Smooth muscle cell (in vitro differentiated cells): ENCODE measurements at regions not wholly inside any gene's neighbourhood (a gene's known extent, or its start where the extent isn't known, plus 50 kb on each side); places are given as distances from the start of the nearest gene placed in this dataset.

Source experiments
- DNase-seq: peaks from one replicate; lab custom pipeline; 2025; ENCODE audit not compliant: unreplicated experiment; lab: John Stamatoyannopoulos, UW
- H2AFZ ChIP-seq: fragments of 200-600 bp; sonication (generic); 2 replicates; pipeline ENCODE4 v1.6.0; 2016; ENCODE audit warnings: antibody characterized with exemption, low read depth, mild to moderate bottlenecking
- H3F3A ChIP-seq: fragments of 200-600 bp; sonication (generic); 2 replicates; pipeline ENCODE4 v1.6.0; 2017; ENCODE audit warnings: antibody characterized with exemption, low read depth
- H3K27ac ChIP-seq: fragments of 200-600 bp; sonication (generic); 2 replicates; pipeline ENCODE4 v1.5.1; 2016; ENCODE audit warnings: low read depth, mild to moderate bottlenecking
- H3K27me3 ChIP-seq: fragments of 200-600 bp; sonication (generic); 2 replicates; pipeline ENCODE4 v1.6.1; 2016; ENCODE audit warnings: low read depth, mild to moderate bottlenecking
- H3K36me3 ChIP-seq: fragments of 200-600 bp; sonication (generic); 2 replicates; pipeline ENCODE4 v1.5.1; 2016; ENCODE audit warnings: low read depth
- H3K4me1 ChIP-seq: fragments of 200-600 bp; sonication (generic); 2 replicates; pipeline ENCODE4 v1.5.1; 2016; ENCODE audit warnings: low read depth
- H3K4me2 ChIP-seq: fragments of 200-600 bp; sonication (generic); 2 replicates; pipeline ENCODE4 v1.6.0; 2016; ENCODE audit warnings: mild to moderate bottlenecking
- H3K4me3 ChIP-seq: fragments of 200-600 bp; sonication (generic); 2 replicates; pipeline ENCODE4 v1.5.1; 2016; ENCODE audit warnings: mild to moderate bottlenecking
- H3K79me2 ChIP-seq: fragments of 200-600 bp; sonication (generic); 2 replicates; pipeline ENCODE4 v1.6.0; 2016; ENCODE audit warnings: low read depth, mild to moderate bottlenecking
- H3K9ac ChIP-seq: fragments of 200-600 bp; sonication (generic); 2 replicates; pipeline ENCODE4 v1.6.0; 2016; ENCODE audit warnings: low read depth
- H3K9me3 ChIP-seq: fragments of 200-600 bp; sonication (generic); replicated peaks from 2 replicates; pipeline ENCODE4 v1.5.1; 2016; ENCODE audit warnings: low read depth
- H4K20me1 ChIP-seq: fragments of 200-600 bp; sonication (generic); 2 replicates; pipeline ENCODE4 v1.6.0; 2016; ENCODE audit warnings: low read depth
- CTCF ChIP-seq: fragments of 200-600 bp; sonication (generic); IDR thresholded peaks from 2 replicates; pipeline ENCODE4 v1.5.1; 2017; ENCODE audit warnings: borderline replicate concordance, mild to moderate bottlenecking, antibody characterized with exemption; ENCODE audit not compliant: insufficient read depth, poor library complexity, severe bottlenecking
- WGBS: methylation state at CpG from one replicate; pipeline ENCODE4 v1.1.7; 2016; ENCODE audit warnings: low lambda C conversion rate; 5-methylcytosine and 5-hydroxymethylcytosine counted together

GRCh38 chr10:108913300-108913699, 1010.0 kb downstream of the XPNPEP1 start:
- no peak overlapping the region for H2AFZ ChIP-seq
- no peak overlapping the region for H3K9ac ChIP-seq
- DNase-seq, result no peak
- H3K27me3 ChIP-seq, result peaks cover 16% of the 10 kb centered on the region
- TF ChIP-seq CTCF, result no peak
- no peaks in the 10 kb centered on the region for H3K79me2 ChIP-seq
- H3K9me3 ChIP-seq, result no peaks in the 10 kb centered on the region
- H3F3A ChIP-seq, result no peaks in the 10 kb centered on the region
- no peak overlapping the region for H3K4me3 ChIP-seq
- 70% methylated on average over 3 of the region's 3 CpGs for WGBS
- H3K36me3 ChIP-seq, result no peaks in the 10 kb centered on the region
- H3K4me2 ChIP-seq, result no peak overlapping the region
- H3K27ac ChIP-seq, result no peak overlapping the region
- H3K4me1 ChIP-seq, result peaks cover 3% of the 10 kb centered on the region
- H4K20me1 ChIP-seq, result no peaks in the 10 kb centered on the region

GRCh38 chr10:108911814-108912541, 1011.3 kb downstream of the XPNPEP1 start:
- H3K36me3 ChIP-seq, result no peaks in the 10 kb centered on the region
- peak; percentile 53 for TF ChIP-seq CTCF
- H3K9ac ChIP-seq, result no peak overlapping the region
- H3K4me3 ChIP-seq, result peak overlapping the region; percentile 61
- H3K27ac ChIP-seq, result no peak overlapping the region
- peaks cover 3% of the 10 kb centered on the region for H3K4me1 ChIP-seq
- H4K20me1 ChIP-seq, result no peaks in the 10 kb centered on the region
- 1% methylated on average over 37 of the region's 47 CpGs for WGBS
- peak overlapping the region; percentile 92 for H2AFZ ChIP-seq
- H3K79me2 ChIP-seq, result no peaks in the 10 kb centered on the region
- peaks cover 16% of the 10 kb centered on the region for H3K27me3 ChIP-seq
- peak overlapping the region; percentile 88 for H3K4me2 ChIP-seq
- H3K9me3 ChIP-seq, result no peaks in the 10 kb centered on the region
- H3F3A ChIP-seq, result no peaks in the 10 kb centered on the region
- no peak for DNase-seq

- WGBS, result 96% methylated on average over 1 of the region's 1 CpG
- no peak for DNase-seq
- Histone ChIP-seq H3K4me2 (no peak overlapping the region), H3K36me3 (no peaks in the 10 kb centered on the region), H3K9me3 (no peaks in the 10 kb centered on the region), H2AFZ (no peak overlapping the region), H3K4me3 (no peak overlapping the region), H3F3A (no peaks in the 10 kb centered on the region), H3K4me1 (peaks cover 3% of the 10 kb centered on the region), H3K79me2 (no peaks in the 10 kb centered on the region), H3K9ac (no peak overlapping the region), H3K27me3 (peaks cover 13% of the 10 kb centered on the region), H4K20me1 (no peaks in the 10 kb centered on the region), H3K27ac (no peak overlapping the region)
- no peak for TF ChIP-seq CTCF
These were observed 1015.2 kb downstream of the XPNPEP1 start for GRCh38 chr10:108908096-108908495.

GRCh38 chr10:108905821-108906220, 1017.5 kb downstream of the XPNPEP1 start:
- no peaks in the 10 kb centered on the region for H3K4me1 ChIP-seq
- H3K27me3 ChIP-seq, result peaks cover 7% of the 10 kb centered on the region
- H3K9ac ChIP-seq, result no peak overlapping the region
- no peaks in the 10 kb centered on the region for H3K79me2 ChIP-seq
- no peak overlapping the region for H3K4me3 ChIP-seq
- H3K9me3 ChIP-seq, result no peaks in the 10 kb centered on the region
- H3F3A ChIP-seq, result no peaks in the 10 kb centered on the region
- H4K20me1 ChIP-seq, result no peaks in the 10 kb centered on the region
- DNase-seq, result no peak
- H2AFZ ChIP-seq, result no peak overlapping the region
- no peak overlapping the region for H3K4me2 ChIP-seq
- WGBS, result 88% methylated on average over 4 of the region's 4 CpGs
- H3K27ac ChIP-seq, result no peak overlapping the region
- no peaks in the 10 kb centered on the region for H3K36me3 ChIP-seq
- TF ChIP-seq CTCF, result no peak
